GM18502 (cell line): ENCODE measurements at regions not wholly inside any gene's neighbourhood (a gene's known extent, or its start where the extent isn't known, plus 50 kb on each side); places are given as distances from the start of the nearest gene placed in this dataset.
"Not testable (repeated sequence)": the region's sequence is repeated elsewhere in the genome, so short reads cannot be mapped to it uniquely, and the experiment has no call there.

ENCODE experiments used
- ATAC-seq: cut with Tn5 transposase; IDR thresholded peaks from one replicate; pipeline ENCODE4 v1.9.1; 2021; ENCODE audit warnings: mild to moderate bottlenecking; ENCODE audit not compliant: unreplicated experiment, poor library complexity

GRCh38 chr2:106267997-106268396 is 73.9 kb upstream of the UXS1 start:
- ATAC-seq, result no peak

GRCh38 chr2:106261871-106262321 is 67.8 kb upstream of the UXS1 start:
- no peak for ATAC-seq

- ATAC-seq, result not testable (repeated sequence)
Measured at GRCh38 chr2:106258859-106259258, 64.8 kb upstream of the UXS1 start.

GRCh38 chr2:106257830-106258229 is 63.7 kb upstream of the UXS1 start:
- no peak for ATAC-seq

- no peak for ATAC-seq
Measured at GRCh38 chr2:106257135-106257534, 63.0 kb upstream of the UXS1 start.

GRCh38 chr2:106249157-106249828 is 55.2 kb upstream of the UXS1 start:
- not testable (repeated sequence) for ATAC-seq

- ATAC-seq, result not testable (repeated sequence)
Measured at GRCh38 chr2:106248548-106249151, 54.5 kb upstream of the UXS1 start.
